Suprapubic skin (tissue), 4 donors: ENCODE measurements at regions not wholly inside any gene's neighbourhood (a gene's known extent, or its start where the extent isn't known, plus 50 kb on each side); places are given as distances from the start of the nearest gene placed in this dataset.

ENCODE experiments used
- CTCF ChIP-seq, 2 donors: fragments of 200-600 bp in 1 of 2; fragments of 450-650 bp in 1 of 2; sonication (generic) in 1 of 2; IDR thresholded peaks; one replicate each; pipeline ENCODE4 v1.5.1; 2016 to 2019; ENCODE audit warnings: antibody characterized with exemption in 2 of 2, mild to moderate bottlenecking in 1 of 2, moderate library complexity in 1 of 2
- POLR2A ChIP-seq, 2 donors: fragments of 450-650 bp; IDR thresholded peaks; one replicate each; pipeline ENCODE4 v1.6.1; 2017; ENCODE audit warnings: antibody characterized with exemption in 2 of 2, mild to moderate bottlenecking in 2 of 2, moderate library complexity in 2 of 2
- POLR2AphosphoS5 ChIP-seq, 3 donors: sonication (generic); formaldehyde crosslinking; IDR thresholded peaks; one replicate each; pipeline ENCODE4 v1.6.1; 2017; ENCODE audit warnings: antibody characterized with exemption in 3 of 3

GRCh38 chr3:161794551-161794950 is 297.9 kb downstream of the OTOL1 start:
- no peak for TF ChIP-seq POLR2A (IDR thresholded peaks at IDR 0.05)
- TF ChIP-seq CTCF (IDR thresholded peaks at IDR 0.05) = no peak
- TF ChIP-seq POLR2AphosphoS5 (IDR thresholded peaks at IDR 0.05) = no peak
